OCI-LY1 (cell line): ENCODE measurements at regions not wholly inside any gene's neighbourhood (a gene's known extent, or its start where the extent isn't known, plus 50 kb on each side); places are given as distances from the start of the nearest gene placed in this dataset.

Experiments
- EZH2 ChIP-seq: fragments of 200-600 bp; sonication (generic), shearing (Covaris generic); IDR thresholded peaks from 2 replicates; pipeline ENCODE4 v1.8.0; 2017; ENCODE audit warnings: borderline replicate concordance, mixed run types, mild to moderate bottlenecking, antibody characterized with exemption, low read length, moderate library complexity, mixed read lengths
- TF ChIP-seq, protein P1 (sequence below): fragments of 200-600 bp; sonication (generic), shearing (Covaris generic); IDR thresholded peaks from 2 replicates; pipeline ENCODE4 v1.5.1; 2017; ENCODE audit warnings: mild to moderate bottlenecking, antibody characterized with exemption, low read length, moderate library complexity, mixed read lengths

DNA sequence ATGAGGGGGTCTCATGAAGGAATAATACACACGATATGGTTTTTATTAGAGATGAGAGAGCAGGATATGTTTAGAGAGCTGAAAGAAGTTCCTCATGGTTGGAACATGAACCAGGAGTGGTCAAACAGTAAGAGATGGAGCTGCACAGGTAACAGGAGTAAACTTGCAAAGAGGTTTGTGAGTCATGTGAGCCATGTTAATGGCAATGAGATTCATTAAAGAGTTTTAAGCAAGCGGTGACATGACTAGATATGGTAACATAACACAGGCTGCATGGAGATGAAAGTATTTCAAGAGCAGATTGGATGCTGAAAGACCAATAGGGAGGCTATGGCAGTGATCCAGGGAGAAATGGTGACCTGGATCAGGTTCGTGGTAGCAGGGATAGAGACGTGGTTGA lies 62.6 kb upstream of the SSTR1 start:
- TF ChIP-seq, protein P1, sequence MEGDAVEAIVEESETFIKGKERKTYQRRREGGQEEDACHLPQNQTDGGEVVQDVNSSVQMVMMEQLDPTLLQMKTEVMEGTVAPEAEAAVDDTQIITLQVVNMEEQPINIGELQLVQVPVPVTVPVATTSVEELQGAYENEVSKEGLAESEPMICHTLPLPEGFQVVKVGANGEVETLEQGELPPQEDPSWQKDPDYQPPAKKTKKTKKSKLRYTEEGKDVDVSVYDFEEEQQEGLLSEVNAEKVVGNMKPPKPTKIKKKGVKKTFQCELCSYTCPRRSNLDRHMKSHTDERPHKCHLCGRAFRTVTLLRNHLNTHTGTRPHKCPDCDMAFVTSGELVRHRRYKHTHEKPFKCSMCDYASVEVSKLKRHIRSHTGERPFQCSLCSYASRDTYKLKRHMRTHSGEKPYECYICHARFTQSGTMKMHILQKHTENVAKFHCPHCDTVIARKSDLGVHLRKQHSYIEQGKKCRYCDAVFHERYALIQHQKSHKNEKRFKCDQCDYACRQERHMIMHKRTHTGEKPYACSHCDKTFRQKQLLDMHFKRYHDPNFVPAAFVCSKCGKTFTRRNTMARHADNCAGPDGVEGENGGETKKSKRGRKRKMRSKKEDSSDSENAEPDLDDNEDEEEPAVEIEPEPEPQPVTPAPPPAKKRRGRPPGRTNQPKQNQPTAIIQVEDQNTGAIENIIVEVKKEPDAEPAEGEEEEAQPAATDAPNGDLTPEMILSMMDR: no peak
- TF ChIP-seq EZH2: no peak
